ENCODE measurements at regions not wholly inside any gene's neighbourhood (a gene's known extent, or its start where the extent isn't known, plus 50 kb on each side); places are given as distances from the start of the nearest gene placed in this dataset.

DNA sequence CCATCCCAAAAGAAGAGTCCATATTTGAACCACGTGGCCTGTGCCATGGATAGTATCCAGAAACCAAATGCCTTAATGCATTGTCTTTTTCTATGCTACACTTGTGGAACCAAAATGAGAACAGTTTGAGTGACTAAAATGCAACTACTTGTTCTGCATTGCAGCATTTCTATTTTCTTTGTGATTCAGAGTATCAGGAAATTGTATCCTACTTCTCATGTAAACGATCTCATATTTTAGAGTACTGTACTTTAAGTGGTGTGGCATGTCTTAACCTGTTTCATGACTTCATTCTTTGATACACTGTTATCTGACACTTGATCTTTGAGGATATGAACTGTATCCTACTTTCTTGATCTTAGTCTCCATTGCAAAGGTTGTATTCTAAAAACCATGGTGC is 167.2 kb upstream of the WDR1 start:
- H3K4me1 Mint-ChIP-seq: peaks cover 4% of the 10 kb centered on the region

GRCh38 chr4:10281996-10282395 is 165.4 kb upstream of the WDR1 start:
- ATAC-seq (no peak), DNase-seq (no peak)
- H3K9me3 Mint-ChIP-seq (ENCODE audit: low read depth): no peaks in the 10 kb centered on the region
- peaks cover 5% of the 10 kb centered on the region for H3K27me3 Mint-ChIP-seq
- no peak overlapping the region for H3K4me3 Mint-ChIP-seq
- no peaks in the 10 kb centered on the region for H3K4me1 Mint-ChIP-seq
- no peak overlapping the region for H3K27ac Mint-ChIP-seq
- H3K36me3 Mint-ChIP-seq: no peaks in the 10 kb centered on the region
- CTCF ChIA-PET: no interaction called here

More for the DNA sequence above, 167.2 kb upstream of the WDR1 start:
- Mint-ChIP-seq H3K27me3 (peaks cover 7% of the 10 kb centered on the region), H3K36me3 (no peaks in the 10 kb centered on the region), H3K4me3 (no peak overlapping the region), H3K27ac (no peak overlapping the region), H3K9me3 (ENCODE audit: low read depth) (no peaks in the 10 kb centered on the region)
- DNase-seq (no peak), ATAC-seq (no peak)
- CTCF ChIA-PET: no interaction called here

DNA sequence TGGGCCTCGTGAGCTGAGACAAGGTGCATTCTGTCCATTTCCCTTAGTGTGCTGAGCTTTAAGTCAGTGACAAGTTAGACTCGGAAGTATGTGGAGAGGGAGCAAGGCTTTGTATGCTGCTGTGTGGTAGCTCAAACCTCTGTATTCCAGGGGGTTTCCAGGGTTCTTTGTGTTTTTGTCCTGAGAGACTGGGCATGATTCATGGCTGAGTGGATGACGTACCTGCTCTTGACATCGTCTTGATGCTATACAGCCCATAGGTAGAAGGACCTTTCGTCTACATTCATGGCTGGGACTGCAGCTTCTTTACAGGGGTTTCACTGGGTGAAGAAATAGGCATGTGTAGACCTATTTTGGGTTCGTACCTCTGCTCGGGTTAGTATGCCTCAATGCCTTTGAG is 162.7 kb upstream of the WDR1 start:
- H3K27ac Mint-ChIP-seq: no peak overlapping the region
- H3K4me1 Mint-ChIP-seq: no peaks in the 10 kb centered on the region
- CTCF ChIA-PET: no interaction called here
- H3K36me3 Mint-ChIP-seq: no peaks in the 10 kb centered on the region
- ATAC-seq (no peak), DNase-seq (no peak)
- no peak overlapping the region for H3K4me3 Mint-ChIP-seq
- H3K27me3 Mint-ChIP-seq: peaks cover 5% of the 10 kb centered on the region
- H3K9me3 Mint-ChIP-seq (ENCODE audit: low read depth): no peaks in the 10 kb centered on the region

DNA sequence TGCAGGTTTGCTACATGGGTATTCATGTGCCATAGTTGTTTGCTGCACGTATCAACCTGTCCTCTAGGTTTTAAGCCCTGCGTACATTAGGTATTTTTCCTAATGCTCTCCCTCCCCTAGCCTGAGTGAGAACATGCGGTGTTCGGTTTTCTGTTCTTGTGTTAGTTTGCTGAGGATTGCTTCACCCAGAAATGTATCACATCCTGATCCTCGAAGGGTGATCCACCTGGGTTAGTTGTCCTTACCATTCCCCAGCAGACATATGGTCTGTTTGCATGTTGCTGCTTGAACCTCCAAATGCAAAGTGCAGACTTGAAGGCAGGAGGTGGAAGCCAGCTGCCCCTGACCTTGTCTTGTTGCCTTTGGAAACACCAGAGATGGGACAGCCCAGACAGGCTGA is 161.5 kb upstream of the WDR1 start:
- H3K27me3 Mint-ChIP-seq: peaks cover 5% of the 10 kb centered on the region
- no peak overlapping the region for H3K27ac Mint-ChIP-seq
- no peak overlapping the region for H3K4me3 Mint-ChIP-seq
- ATAC-seq: no peak
- no peaks in the 10 kb centered on the region for H3K9me3 Mint-ChIP-seq (ENCODE audit: low read depth)
- CTCF ChIA-PET: no interaction called here
- no peaks in the 10 kb centered on the region for H3K36me3 Mint-ChIP-seq
- H3K4me1 Mint-ChIP-seq: no peaks in the 10 kb centered on the region
- no peak for DNase-seq

DNA sequence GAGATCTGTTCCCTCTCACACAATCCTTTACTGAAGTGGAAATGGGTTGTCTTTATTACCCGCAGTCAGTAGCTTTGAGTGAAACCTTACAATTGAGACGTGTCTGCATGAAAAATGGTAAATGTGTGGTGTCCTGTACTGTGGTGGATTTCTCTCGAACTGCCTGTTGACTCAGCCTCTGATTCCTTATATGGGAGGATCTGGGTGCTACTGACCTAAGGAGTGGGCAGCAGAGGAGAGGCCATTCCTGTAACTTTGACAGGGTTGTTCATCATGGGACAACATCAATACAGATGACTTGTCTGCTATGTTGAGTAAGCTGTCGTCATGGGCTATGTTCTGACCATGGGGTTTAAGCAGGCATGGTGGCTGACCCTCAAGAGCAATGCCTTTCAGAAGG is 159.6 kb upstream of the WDR1 start:
- Mint-ChIP-seq H3K9me3 (ENCODE audit: low read depth) (no peaks in the 10 kb centered on the region), H3K36me3 (no peaks in the 10 kb centered on the region), H3K27ac (no peak overlapping the region), H3K4me3 (no peak overlapping the region), H3K4me1 (no peaks in the 10 kb centered on the region), H3K27me3 (peaks cover 5% of the 10 kb centered on the region)
- DNase-seq: no peak
- ATAC-seq: no peak
- CTCF ChIA-PET: interaction anchor here (0.8 kb wide), 1 partner anchor 204 kb away, joined by 4 read pairs; no protein-coding TSS in a partner anchor

GRCh38 chr4:10275696-10276095 is 159.1 kb upstream of the WDR1 start:
- ATAC-seq (no peak), DNase-seq (no peak)
- no peaks in the 10 kb centered on the region for H3K36me3 Mint-ChIP-seq
- no peaks in the 10 kb centered on the region for H3K4me1 Mint-ChIP-seq
- H3K27me3 Mint-ChIP-seq: peaks cover 5% of the 10 kb centered on the region
- no peaks in the 10 kb centered on the region for H3K9me3 Mint-ChIP-seq (ENCODE audit: low read depth)
- no peak overlapping the region for H3K27ac Mint-ChIP-seq
- no peak overlapping the region for H3K4me3 Mint-ChIP-seq
- CTCF ChIA-PET: interaction anchor here (0.8 kb wide), 1 partner anchor 205 kb away, joined by 4 read pairs; no protein-coding TSS in a partner anchor

DNA sequence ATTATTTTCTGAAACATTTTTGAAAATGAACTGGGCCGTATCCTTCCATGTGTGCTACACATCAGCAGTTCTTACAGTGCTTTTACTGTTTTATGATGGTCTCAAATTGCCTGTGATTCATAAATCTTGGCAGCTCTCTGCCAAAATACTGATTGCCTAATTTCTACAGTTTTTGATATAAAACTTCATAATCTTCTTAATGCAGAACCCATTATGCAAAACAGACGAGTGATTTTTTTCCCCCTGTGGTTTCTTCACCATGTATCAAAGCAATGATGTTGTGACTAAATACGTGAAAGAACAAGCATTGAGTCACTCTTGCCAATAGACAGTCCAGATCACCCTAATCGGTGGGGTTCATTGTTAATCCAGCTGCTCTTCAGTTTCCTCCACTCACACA is 156.4 kb upstream of the WDR1 start:
- no peak for DNase-seq
- no peaks in the 10 kb centered on the region for H3K36me3 Mint-ChIP-seq
- no peak for ATAC-seq
- no peaks in the 10 kb centered on the region for H3K9me3 Mint-ChIP-seq (ENCODE audit: low read depth)
- H3K4me3 Mint-ChIP-seq: no peak overlapping the region
- no peaks in the 10 kb centered on the region for H3K27me3 Mint-ChIP-seq
- H3K4me1 Mint-ChIP-seq: no peaks in the 10 kb centered on the region
- CTCF ChIA-PET: no interaction called here
- no peak overlapping the region for H3K27ac Mint-ChIP-seq

GRCh38 chr4:10272511-10272910 is 155.9 kb upstream of the WDR1 start:
- Mint-ChIP-seq H3K4me1 (no peaks in the 10 kb centered on the region), H3K27ac (no peak overlapping the region), H3K9me3 (ENCODE audit: low read depth) (no peaks in the 10 kb centered on the region), H3K27me3 (no peaks in the 10 kb centered on the region), H3K4me3 (no peak overlapping the region), H3K36me3 (no peaks in the 10 kb centered on the region)
- CTCF ChIA-PET: no interaction called here
- no peak for DNase-seq
- no peak for ATAC-seq

- no peak overlapping the region for H3K4me3 Mint-ChIP-seq
- no peaks in the 10 kb centered on the region for H3K27me3 Mint-ChIP-seq
- H3K9me3 Mint-ChIP-seq (ENCODE audit: low read depth): no peaks in the 10 kb centered on the region
- H3K27ac Mint-ChIP-seq: no peak overlapping the region
- no peak for ATAC-seq
- H3K36me3 Mint-ChIP-seq: no peaks in the 10 kb centered on the region
- CTCF ChIA-PET: no interaction called here
- no peak for DNase-seq
- no peaks in the 10 kb centered on the region for H3K4me1 Mint-ChIP-seq
Observed at GRCh38 chr4:10267066-10267465, 150.5 kb upstream of the WDR1 start.

DNA sequence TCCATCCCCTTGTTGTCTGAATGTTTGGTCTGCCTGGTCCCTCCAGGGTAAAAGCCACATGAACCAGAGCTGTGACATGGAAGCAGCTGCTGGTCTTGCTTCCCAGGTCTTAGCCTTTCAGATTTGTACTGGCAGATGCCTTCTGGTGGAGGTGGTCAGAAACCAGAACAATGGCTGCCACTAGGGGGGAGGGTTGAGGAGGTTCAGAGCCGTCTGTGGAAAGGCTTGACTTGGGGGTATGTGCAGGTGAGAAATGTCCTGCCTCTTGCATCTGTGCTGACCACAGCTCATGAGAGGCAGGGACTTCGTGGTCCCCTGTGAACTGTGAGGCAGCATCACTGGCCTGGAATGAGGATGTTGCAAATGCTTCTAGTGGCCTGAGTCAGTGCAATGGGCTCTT is 144.2 kb upstream of the WDR1 start:
- H3K27ac Mint-ChIP-seq: no peak overlapping the region
- CTCF ChIA-PET: no interaction called here
- ATAC-seq: no peak
- no peaks in the 10 kb centered on the region for H3K36me3 Mint-ChIP-seq
- no peaks in the 10 kb centered on the region for H3K4me1 Mint-ChIP-seq
- H3K9me3 Mint-ChIP-seq (ENCODE audit: low read depth): no peaks in the 10 kb centered on the region
- no peak for DNase-seq
- H3K4me3 Mint-ChIP-seq: no peak overlapping the region
- H3K27me3 Mint-ChIP-seq: peaks cover 14% of the 10 kb centered on the region

DNA sequence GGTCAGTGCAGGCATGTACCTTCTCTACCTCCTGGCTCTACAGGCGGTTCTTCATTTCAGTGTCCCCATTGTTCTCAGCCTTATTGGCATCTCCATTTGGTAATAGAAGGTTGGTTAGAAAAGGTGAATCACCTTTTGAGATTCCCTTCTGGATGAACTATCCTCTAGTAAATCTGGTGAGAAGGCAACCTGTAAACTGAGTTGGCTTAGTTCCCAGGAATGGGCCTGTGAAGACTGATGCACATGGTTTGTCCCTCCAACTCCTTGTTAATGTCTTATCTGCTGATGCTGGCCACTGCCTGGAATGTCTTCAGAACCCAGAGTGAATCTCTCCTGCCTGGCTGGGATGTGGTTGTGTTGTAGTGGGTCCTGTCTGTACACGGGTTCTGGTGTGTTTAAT is 143.4 kb upstream of the WDR1 start:
- Mint-ChIP-seq H3K36me3 (no peaks in the 10 kb centered on the region), H3K27ac (no peak overlapping the region), H3K27me3 (peaks cover 14% of the 10 kb centered on the region), H3K4me1 (no peaks in the 10 kb centered on the region), H3K9me3 (ENCODE audit: low read depth) (no peaks in the 10 kb centered on the region), H3K4me3 (no peak overlapping the region)
- CTCF ChIA-PET: no interaction called here
- DNase-seq: no peak
- ATAC-seq: no peak

- no peaks in the 10 kb centered on the region for H3K36me3 Mint-ChIP-seq
- H3K4me3 Mint-ChIP-seq: no peak overlapping the region
- H3K4me1 Mint-ChIP-seq: no peaks in the 10 kb centered on the region
- DNase-seq (no peak), ATAC-seq (no peak)
- CTCF ChIA-PET: interaction anchor here (0.9 to 1.9 kb wide), 2 partner anchors 32 to 83 kb away, joined by 3 to 5 read pairs; no protein-coding TSS in a partner anchor
- peaks cover 20% of the 10 kb centered on the region for H3K27me3 Mint-ChIP-seq
- no peak overlapping the region for H3K27ac Mint-ChIP-seq
- H3K9me3 Mint-ChIP-seq (ENCODE audit: low read depth): no peaks in the 10 kb centered on the region
Observed at GRCh38 chr4:10256203-10256602, 139.6 kb upstream of the WDR1 start.

DNA sequence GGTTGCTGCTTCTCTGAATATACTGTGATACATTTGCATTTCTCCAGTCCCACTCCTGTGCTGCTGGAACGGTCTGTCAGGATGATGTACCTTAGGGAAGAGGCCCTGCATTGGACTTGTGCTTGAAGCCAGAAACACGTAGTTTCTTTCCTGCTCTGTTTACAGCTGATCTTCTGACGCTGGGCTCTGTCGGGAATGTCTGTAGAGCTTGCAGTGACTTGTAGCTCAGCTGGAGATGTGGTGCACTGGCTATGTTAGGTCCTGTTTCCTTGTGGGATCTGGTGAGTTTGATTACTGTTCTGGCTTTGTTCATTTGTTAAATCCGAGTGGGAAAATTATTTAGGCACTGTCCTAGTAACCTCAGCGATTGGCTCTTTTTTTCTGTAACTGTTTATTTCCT is 137.2 kb upstream of the WDR1 start:
- Mint-ChIP-seq H3K27me3 (peaks cover 20% of the 10 kb centered on the region), H3K36me3 (no peaks in the 10 kb centered on the region), H3K4me1 (no peaks in the 10 kb centered on the region), H3K9me3 (ENCODE audit: low read depth) (no peaks in the 10 kb centered on the region), H3K27ac (no peak overlapping the region), H3K4me3 (no peak overlapping the region)
- CTCF ChIA-PET: interaction anchor here (0.9 kb wide), 1 partner anchor 93 kb away, joined by 3 read pairs; no protein-coding TSS in a partner anchor
- DNase-seq (no peak), ATAC-seq (no peak)

DNA sequence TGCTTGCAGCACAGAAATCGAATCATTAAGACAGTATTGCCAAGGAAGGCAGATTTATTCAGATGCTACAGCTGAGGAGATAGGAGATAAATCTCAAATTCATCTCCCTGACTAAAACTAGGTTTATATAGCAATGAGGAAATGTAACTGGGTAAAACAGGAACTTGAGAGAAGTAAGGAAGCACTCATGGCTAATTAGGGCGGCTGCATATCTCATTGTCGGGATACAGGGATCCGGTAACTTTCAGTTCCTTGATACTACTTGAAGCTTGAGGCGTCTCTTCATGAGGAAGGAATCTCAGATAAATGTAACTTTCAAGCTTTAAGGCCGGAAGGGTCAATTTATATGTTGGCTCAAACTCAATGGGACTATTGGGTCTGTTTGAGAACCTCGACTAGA is 129.2 kb upstream of the WDR1 start:
- Mint-ChIP-seq H3K36me3 (no peaks in the 10 kb centered on the region), H3K27me3 (peaks cover 32% of the 10 kb centered on the region)
- CTCF ChIA-PET: interaction anchor here (0.9 to 1.2 kb wide), 2 partner anchors 81 to 86 kb away, joined by 3 to 4 read pairs; no protein-coding TSS in a partner anchor

GRCh38 chr4:10243856-10244255 is 127.3 kb upstream of the WDR1 start:
- H3K4me3 Mint-ChIP-seq: no peak overlapping the region
- ATAC-seq (no peak), DNase-seq (peak; percentile 3)
- H3K4me1 Mint-ChIP-seq: no peaks in the 10 kb centered on the region
- H3K9me3 Mint-ChIP-seq (ENCODE audit: low read depth): no peaks in the 10 kb centered on the region
- CTCF ChIA-PET: no interaction called here
- H3K27me3 Mint-ChIP-seq: peaks cover 27% of the 10 kb centered on the region
- no peaks in the 10 kb centered on the region for H3K36me3 Mint-ChIP-seq
- no peak overlapping the region for H3K27ac Mint-ChIP-seq

More for the DNA sequence above, 129.2 kb upstream of the WDR1 start:
- DNase-seq (no peak), ATAC-seq (no peak)
- no peaks in the 10 kb centered on the region for H3K4me1 Mint-ChIP-seq
- H3K4me3 Mint-ChIP-seq: no peak overlapping the region
- no peak overlapping the region for H3K27ac Mint-ChIP-seq
- H3K9me3 Mint-ChIP-seq (ENCODE audit: low read depth): no peaks in the 10 kb centered on the region
